ENCODE measurements at regions not wholly inside any gene's neighbourhood (a gene's known extent, or its start where the extent isn't known, plus 50 kb on each side); places are given as distances from the start of the nearest gene placed in this dataset.
"Not testable (repeated sequence)": the region's sequence is repeated elsewhere in the genome, so short reads cannot be mapped to it uniquely, and the experiment has no call there.

DNA sequence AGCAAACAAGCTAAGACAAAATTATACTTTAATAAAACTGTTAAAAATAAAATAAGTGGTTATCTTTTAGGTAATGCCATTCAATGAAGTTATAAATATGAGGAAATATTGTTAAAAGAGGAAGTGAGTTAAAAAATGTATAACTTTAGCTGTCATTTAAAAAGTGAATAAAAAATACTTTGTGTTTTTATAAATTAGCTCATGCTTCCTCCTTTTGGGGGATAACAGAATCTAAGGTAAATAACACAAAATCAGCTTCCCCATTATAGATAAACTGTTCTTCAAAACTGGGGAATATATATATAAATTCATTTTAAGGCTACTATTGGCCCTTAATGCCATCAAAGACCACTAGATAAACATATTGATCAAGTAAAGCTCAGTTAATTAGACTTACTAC is 113.7 kb upstream of the AADACL2 start:
- no peak overlapping the region for H3K27ac Mint-ChIP-seq
- H3K9me3 Mint-ChIP-seq (ENCODE audit: low read depth) = no peaks in the 10 kb centered on the region
- no peaks in the 10 kb centered on the region for H3K27me3 Mint-ChIP-seq
- no peak for DNase-seq
- ATAC-seq = no peak
- CTCF ChIA-PET = no interaction called here
- H3K36me3 Mint-ChIP-seq = no peaks in the 10 kb centered on the region
- H3K4me3 Mint-ChIP-seq = no peak overlapping the region
- H3K4me1 Mint-ChIP-seq = no peaks in the 10 kb centered on the region

DNA sequence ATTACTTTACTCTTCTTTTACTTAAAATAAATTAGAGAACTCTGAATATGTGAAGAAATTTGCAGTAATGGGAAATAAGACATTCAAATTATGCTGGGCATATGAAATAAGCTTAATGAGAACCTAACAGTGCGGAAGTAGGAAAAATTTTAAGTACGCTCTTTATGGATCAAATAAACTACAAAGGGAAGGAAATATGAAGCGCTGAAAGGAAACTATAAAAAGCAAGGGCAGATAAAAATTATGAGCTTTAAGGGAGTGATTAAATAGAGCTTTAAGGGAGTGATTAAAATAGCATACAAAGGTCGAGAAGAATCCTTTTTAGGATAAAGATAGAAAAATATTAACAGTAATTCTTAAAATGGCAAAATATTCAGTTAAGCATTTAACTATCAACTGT is 118.3 kb upstream of the AADACL2 start:
- H3K27ac Mint-ChIP-seq = no peak overlapping the region
- H3K4me3 Mint-ChIP-seq = no peak overlapping the region
- H3K27me3 Mint-ChIP-seq = no peaks in the 10 kb centered on the region
- no peaks in the 10 kb centered on the region for H3K36me3 Mint-ChIP-seq
- no peaks in the 10 kb centered on the region for H3K9me3 Mint-ChIP-seq (ENCODE audit: low read depth)
- CTCF ChIA-PET = no interaction called here
- DNase-seq (no peak), ATAC-seq (no peak)
- H3K4me1 Mint-ChIP-seq = no peaks in the 10 kb centered on the region

DNA sequence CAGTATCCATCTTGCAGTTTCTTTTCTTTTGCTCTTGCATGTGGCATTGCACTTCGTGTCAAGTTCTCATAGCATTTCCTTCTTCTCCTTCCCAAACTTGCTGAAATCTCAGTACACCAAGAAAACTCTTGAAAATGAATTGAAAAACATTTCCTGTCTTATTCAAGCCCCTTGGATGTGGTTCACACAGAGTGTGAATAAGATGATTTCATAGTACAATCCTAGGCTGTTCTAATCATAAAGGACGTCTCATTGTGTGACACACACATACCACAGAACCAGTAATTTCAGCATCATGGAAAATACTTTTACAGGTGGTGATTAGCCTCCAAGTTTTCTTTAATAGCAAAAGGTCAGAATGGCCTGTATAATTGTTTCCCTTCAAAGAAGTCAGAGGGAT is 121.6 kb upstream of the AADACL2 start:
- Mint-ChIP-seq H3K36me3 (no peaks in the 10 kb centered on the region), H3K27ac (no peak overlapping the region), H3K4me1 (no peaks in the 10 kb centered on the region), H3K4me3 (no peak overlapping the region), H3K9me3 (ENCODE audit: low read depth) (peaks cover 2% of the 10 kb centered on the region), H3K27me3 (no peaks in the 10 kb centered on the region)
- no peak for DNase-seq
- CTCF ChIA-PET = no interaction called here
- ATAC-seq = no peak

DNA sequence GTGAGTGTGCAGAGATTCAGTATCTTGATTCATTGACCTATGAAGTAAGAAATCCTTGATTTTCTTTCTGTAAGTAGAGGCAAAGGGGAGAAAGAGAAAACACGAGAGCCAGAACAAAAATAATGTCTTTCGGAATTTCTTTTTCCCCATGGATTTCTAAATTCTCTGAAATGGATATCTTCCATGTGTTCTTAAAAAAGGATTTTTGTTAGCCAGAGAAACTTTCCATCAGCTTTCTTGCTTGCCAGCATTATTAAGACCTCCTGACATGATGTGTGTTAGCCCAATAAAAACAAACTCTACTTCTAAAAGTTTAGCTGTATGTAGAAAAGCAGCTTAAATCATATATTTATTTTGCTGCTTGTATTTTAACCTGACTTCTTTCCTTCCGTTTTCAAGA is 122.3 kb upstream of the AADACL2 start:
- DNase-seq (no peak), ATAC-seq (no peak)
- Mint-ChIP-seq H3K9me3 (ENCODE audit: low read depth) (peaks cover 2% of the 10 kb centered on the region), H3K27ac (no peak overlapping the region), H3K36me3 (no peaks in the 10 kb centered on the region), H3K27me3 (no peaks in the 10 kb centered on the region), H3K4me3 (no peak overlapping the region), H3K4me1 (no peaks in the 10 kb centered on the region)
- CTCF ChIA-PET = no interaction called here

DNA sequence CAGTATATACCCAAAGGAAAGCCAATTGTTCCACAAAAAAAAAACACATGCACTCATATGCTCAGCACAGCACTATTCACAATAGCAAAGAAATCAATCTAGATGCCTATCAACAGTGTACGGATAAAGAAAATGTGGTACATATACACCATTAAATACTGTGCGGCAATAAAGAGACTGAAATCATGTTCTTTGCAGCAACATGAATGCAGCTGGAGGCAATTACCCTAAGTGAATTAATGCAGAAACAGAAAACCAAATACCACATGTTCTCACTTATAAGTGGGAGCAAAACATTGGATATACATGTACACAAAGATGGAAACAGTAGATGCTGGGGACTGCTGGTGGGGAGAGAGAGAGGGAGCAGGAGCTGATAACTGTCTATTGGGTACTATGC is 124.2 kb upstream of the AADACL2 start:
- Mint-ChIP-seq H3K4me1 (no peaks in the 10 kb centered on the region), H3K36me3 (no peaks in the 10 kb centered on the region), H3K9me3 (ENCODE audit: low read depth) (peaks cover 2% of the 10 kb centered on the region), H3K27me3 (no peaks in the 10 kb centered on the region), H3K27ac (no peak overlapping the region), H3K4me3 (no peak overlapping the region)
- CTCF ChIA-PET = no interaction called here
- no peak for DNase-seq
- ATAC-seq = no peak

DNA sequence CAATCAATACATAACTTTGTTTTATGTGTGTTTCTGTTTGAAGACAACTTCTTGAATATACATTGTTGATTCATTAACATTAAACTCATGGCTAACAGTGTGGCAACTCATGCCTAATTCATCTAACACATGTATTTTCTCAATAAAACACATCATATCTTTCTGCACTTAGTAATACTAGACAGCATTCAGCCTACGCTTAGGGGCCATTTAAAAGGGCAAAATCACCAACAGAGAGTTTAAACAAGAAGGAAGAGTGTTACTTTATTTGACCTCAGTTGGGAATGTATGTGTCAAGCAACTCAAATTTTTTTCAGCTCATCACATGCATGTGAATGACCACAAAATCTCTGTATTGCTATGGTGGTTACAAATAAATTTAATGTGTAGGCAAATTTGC is 128.8 kb upstream of the AADACL2 start:
- Mint-ChIP-seq H3K27ac (no peak overlapping the region), H3K27me3 (peaks cover 7% of the 10 kb centered on the region), H3K9me3 (ENCODE audit: low read depth) (peaks cover under 1% of the 10 kb centered on the region), H3K4me3 (no peak overlapping the region), H3K36me3 (no peaks in the 10 kb centered on the region), H3K4me1 (no peaks in the 10 kb centered on the region)
- DNase-seq = no peak
- CTCF ChIA-PET = no interaction called here
- no peak for ATAC-seq

DNA sequence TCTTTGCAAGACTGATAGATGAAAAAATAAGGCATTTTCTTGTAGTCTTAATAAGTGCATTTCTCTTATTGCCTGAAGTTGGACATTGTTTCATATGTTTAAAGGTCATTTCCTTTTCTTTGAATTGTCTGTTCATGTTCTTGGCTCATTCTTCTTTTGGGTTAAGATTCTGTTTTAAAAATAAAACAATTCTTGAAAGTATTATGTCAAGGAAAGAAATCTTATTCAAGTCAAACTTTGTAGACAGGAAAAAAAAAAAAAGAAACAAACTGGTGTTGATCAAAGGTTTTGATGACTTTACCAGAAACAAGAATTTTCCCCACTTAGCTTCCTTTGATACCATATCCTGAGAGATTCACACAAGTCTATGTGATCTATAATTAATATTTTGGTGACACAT is 132.9 kb upstream of the AADACL2 start:
- H3K27me3 Mint-ChIP-seq = peaks cover 7% of the 10 kb centered on the region
- H3K9me3 Mint-ChIP-seq (ENCODE audit: low read depth) = no peaks in the 10 kb centered on the region
- no peak for ATAC-seq
- no peaks in the 10 kb centered on the region for H3K36me3 Mint-ChIP-seq
- H3K4me3 Mint-ChIP-seq = no peak overlapping the region
- no peaks in the 10 kb centered on the region for H3K4me1 Mint-ChIP-seq
- DNase-seq = no peak
- CTCF ChIA-PET = no interaction called here
- H3K27ac Mint-ChIP-seq = no peak overlapping the region

DNA sequence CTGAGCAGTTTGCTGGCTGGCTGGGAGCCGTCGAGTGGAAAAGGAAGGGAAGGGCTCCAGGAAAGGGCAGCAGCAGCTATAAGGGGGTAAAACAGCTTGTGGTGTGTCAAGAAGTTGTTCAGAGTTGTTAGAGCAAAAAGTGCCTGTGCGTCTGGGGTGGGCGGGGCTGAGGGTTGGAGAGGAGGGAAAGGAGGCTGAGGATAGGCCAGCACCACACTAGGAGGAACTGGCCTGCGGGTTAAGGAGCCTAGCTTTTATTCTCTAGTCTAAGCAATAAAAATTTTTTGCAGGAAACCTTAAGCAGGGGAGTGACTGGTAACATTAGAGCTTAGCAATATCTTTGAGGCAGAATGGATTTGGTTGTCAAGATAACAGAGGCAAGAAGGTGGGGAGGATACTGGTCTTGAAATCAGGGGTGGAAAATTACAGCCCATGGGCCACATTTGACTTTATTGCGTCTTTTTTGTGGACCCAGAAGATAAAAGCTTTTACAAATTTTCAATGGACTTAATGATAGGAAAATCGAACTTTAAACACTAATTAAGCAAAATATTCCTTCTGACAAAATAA is 134.5 kb upstream of the AADACL2 start:
- Mint-ChIP-seq H3K4me1 (no peaks in the 10 kb centered on the region), H3K9me3 (ENCODE audit: low read depth) (no peaks in the 10 kb centered on the region), H3K27ac (no peak overlapping the region), H3K27me3 (peaks cover 7% of the 10 kb centered on the region), H3K36me3 (no peaks in the 10 kb centered on the region), H3K4me3 (no peak overlapping the region)
- ATAC-seq = no peak
- CTCF ChIA-PET = interaction anchor here (0.6 kb wide), 1 partner anchor 127 kb away, joined by 3 read pairs; no protein-coding TSS in a partner anchor
- no peak for DNase-seq

DNA sequence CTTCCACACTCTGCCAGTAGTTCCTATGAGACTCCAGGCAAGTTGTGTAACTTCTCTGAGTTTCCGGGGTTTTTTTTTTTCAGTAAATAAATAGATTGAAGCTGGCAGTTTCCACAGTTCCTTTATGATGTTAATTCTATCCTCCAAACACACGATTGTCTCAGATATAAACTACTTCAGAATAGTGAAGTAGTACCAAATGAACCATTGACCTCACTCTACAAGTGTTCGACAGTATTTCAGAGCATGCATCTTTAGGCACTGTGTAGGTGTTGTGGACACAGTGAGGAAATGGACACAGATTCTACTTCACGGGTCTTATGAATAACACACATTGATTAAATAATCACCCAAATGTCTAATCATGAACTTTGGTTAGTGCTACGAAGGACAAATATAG is 136.1 kb upstream of the IGSF10 start:
- no peaks in the 10 kb centered on the region for H3K4me1 Mint-ChIP-seq
- ATAC-seq = no peak
- no peak overlapping the region for H3K4me3 Mint-ChIP-seq
- no peaks in the 10 kb centered on the region for H3K36me3 Mint-ChIP-seq
- no peak overlapping the region for H3K27ac Mint-ChIP-seq
- CTCF ChIA-PET = no interaction called here
- H3K27me3 Mint-ChIP-seq = peaks cover 7% of the 10 kb centered on the region
- DNase-seq = no peak
- no peaks in the 10 kb centered on the region for H3K9me3 Mint-ChIP-seq (ENCODE audit: low read depth)

DNA sequence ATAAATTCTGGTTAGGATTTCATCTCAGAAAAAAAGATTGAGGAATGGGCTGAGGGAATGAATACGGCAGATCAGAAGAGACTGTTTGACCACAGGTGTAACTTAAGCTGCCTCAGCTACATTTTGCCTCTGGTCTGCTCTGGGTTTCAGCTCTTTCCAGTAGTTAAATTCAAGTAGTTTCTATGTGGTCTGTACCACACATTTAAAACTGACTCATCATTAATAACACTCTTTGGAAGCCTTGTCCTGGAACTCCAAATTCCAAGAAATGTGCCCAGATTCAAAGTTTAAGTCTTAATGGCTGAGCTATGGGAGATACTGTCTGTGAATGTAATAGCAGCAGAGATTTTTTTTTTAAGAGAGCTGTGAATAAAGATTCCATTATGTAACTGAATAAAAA is 133.1 kb upstream of the IGSF10 start:
- DNase-seq = no peak
- Mint-ChIP-seq H3K4me1 (no peaks in the 10 kb centered on the region), H3K27ac (no peak overlapping the region), H3K36me3 (no peaks in the 10 kb centered on the region), H3K4me3 (no peak overlapping the region), H3K27me3 (no peaks in the 10 kb centered on the region), H3K9me3 (ENCODE audit: low read depth) (no peaks in the 10 kb centered on the region)
- no peak for ATAC-seq
- CTCF ChIA-PET = no interaction called here

DNA sequence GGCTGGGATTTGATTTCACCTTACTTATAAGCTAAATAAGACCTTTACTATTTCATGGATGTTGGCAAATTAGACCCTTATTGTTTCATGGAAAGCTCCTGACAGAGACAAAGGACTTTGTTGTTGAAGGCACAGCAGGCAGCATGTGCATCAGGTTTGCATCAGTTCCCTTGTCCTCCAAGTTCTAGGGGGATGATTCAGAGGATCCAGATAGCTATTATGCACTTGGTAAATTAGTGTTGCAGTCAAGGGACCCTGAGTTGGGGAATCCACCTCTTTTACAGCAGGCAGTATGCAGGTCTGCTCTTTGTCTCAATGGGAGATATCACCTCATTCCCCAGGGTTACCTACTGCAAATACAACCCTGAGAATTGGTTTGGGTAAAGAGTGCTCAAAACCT is 131.4 kb upstream of the IGSF10 start:
- H3K4me1 Mint-ChIP-seq = no peaks in the 10 kb centered on the region
- H3K27ac Mint-ChIP-seq = no peak overlapping the region
- no peaks in the 10 kb centered on the region for H3K36me3 Mint-ChIP-seq
- H3K4me3 Mint-ChIP-seq = no peak overlapping the region
- H3K9me3 Mint-ChIP-seq (ENCODE audit: low read depth) = no peaks in the 10 kb centered on the region
- CTCF ChIA-PET = no interaction called here
- no peak for DNase-seq
- no peaks in the 10 kb centered on the region for H3K27me3 Mint-ChIP-seq
- ATAC-seq = no peak

DNA sequence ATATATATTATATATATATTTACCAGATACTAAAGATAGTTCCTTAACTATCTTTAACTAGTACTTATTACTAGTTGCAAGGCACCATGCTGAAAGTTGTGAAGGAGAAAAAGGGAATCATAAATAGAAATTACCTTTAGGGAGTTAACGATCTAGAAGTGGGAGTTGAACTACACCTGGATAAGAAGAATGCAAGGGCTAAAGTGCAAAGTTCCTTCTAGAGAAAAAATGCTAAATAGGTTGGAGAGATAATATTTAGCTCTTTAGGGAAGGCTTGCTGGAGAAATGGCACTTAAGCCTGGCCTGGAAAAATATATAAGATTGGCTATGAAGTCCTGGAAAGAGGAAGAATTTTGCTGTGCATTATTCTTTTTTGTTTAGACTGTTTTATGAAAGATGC is 130.6 kb upstream of the IGSF10 start:
- no peak for DNase-seq
- no peak for ATAC-seq
- no peaks in the 10 kb centered on the region for H3K36me3 Mint-ChIP-seq
- no peak overlapping the region for H3K4me3 Mint-ChIP-seq
- H3K27ac Mint-ChIP-seq = no peak overlapping the region
- no peaks in the 10 kb centered on the region for H3K4me1 Mint-ChIP-seq
- H3K27me3 Mint-ChIP-seq = peaks cover 2% of the 10 kb centered on the region
- CTCF ChIA-PET = no interaction called here
- H3K9me3 Mint-ChIP-seq (ENCODE audit: low read depth) = no peaks in the 10 kb centered on the region

DNA sequence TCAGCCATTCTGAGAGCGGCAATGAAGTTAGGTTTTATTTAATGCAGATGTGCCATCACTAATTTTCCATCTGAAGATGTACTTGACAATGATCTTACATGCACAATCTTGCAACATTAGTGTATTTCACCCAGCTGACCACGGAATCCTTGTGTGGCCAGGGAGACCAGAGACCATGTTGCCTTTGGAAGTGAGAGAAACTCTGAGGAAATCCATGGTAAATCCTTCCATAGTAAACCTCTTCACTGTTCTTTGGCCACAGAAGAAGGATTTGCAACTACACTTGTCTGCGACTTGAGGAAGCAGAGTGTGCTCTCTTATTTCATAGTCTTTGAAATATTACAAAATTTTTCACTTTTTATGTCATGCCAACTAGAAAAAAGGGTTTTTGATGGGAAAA is 128.4 kb upstream of the IGSF10 start:
- no peak overlapping the region for H3K27ac Mint-ChIP-seq
- ATAC-seq (no peak), DNase-seq (no peak)
- H3K9me3 Mint-ChIP-seq (ENCODE audit: low read depth) = no peaks in the 10 kb centered on the region
- peaks cover 2% of the 10 kb centered on the region for H3K27me3 Mint-ChIP-seq
- no peak overlapping the region for H3K4me3 Mint-ChIP-seq
- CTCF ChIA-PET = no interaction called here
- no peaks in the 10 kb centered on the region for H3K36me3 Mint-ChIP-seq
- no peaks in the 10 kb centered on the region for H3K4me1 Mint-ChIP-seq

DNA sequence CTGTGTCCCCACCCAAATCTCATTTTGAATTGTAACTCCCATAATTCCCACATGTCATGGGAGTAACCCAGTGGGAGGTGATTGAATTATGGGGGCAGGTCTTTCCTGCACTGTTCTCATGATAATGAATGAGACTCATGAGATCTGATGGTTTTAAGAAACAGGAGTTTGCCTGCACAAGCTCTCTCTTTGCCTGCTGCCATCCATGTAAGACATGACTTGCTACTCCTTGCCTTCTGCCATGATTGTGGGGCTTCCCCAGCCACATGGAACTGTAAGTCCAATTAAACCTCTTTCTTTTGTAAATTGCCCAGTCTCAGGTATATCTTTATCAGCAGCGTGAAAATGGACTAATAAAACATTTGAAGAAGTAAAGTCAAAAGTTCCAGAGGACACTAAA is 126.8 kb upstream of the IGSF10 start:
- CTCF ChIA-PET; H3K27ac Mint-ChIP-seq; H3K9me3 Mint-ChIP-seq (ENCODE audit: low read depth); DNase-seq; ATAC-seq; H3K27me3 Mint-ChIP-seq; H3K36me3 Mint-ChIP-seq; H3K4me1 Mint-ChIP-seq; H3K4me3 Mint-ChIP-seq: not testable (repeated sequence)

DNA sequence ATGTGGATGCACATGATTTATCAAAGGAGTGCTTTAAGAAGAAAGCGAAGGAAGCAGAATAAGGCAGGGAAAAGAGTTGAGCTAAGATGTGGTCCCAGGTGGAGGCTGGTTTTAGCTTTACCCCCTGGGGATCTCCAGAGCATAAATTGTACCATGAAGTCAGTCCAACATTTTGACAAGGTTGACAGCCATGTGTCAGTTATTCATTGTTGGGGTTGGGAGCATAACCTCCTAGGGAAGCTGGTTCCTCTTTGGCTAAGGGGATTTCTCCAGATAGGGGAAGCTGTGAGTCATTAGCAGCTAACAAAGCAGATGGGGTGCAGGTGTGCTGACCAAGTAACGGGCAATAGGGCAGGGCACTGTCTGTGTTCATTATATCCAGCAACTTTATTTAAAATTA is 123.7 kb upstream of the IGSF10 start:
- Mint-ChIP-seq H3K4me1 (no peaks in the 10 kb centered on the region), H3K27me3 (peaks cover 2% of the 10 kb centered on the region), H3K36me3 (no peaks in the 10 kb centered on the region), H3K27ac (no peak overlapping the region), H3K9me3 (ENCODE audit: low read depth) (no peaks in the 10 kb centered on the region), H3K4me3 (no peak overlapping the region)
- CTCF ChIA-PET = no interaction called here
- DNase-seq = no peak
- ATAC-seq = no peak
